Neural cell (in vitro differentiated cells): ENCODE measurements at regions not wholly inside any gene's neighbourhood (a gene's known extent, or its start where the extent isn't known, plus 50 kb on each side); places are given as distances from the start of the nearest gene placed in this dataset.

ENCODE experiments used
- H2AFZ ChIP-seq: fragments of 200-600, 300-800 bp; sonication (generic), shearing (Covaris generic); 2 replicates; pipeline ENCODE4 v1.6.0; 2014; ENCODE audit warnings: low read depth, mild to moderate bottlenecking, antibody characterized with exemption, low read length, moderate library complexity
- H3F3A ChIP-seq: fragments of 200-600 bp; shearing (Covaris generic); 2 replicates; pipeline ENCODE4 v1.6.1; 2016; ENCODE audit warnings: mild to moderate bottlenecking, moderate library complexity, mixed read lengths, antibody characterized with exemption, low read length; ENCODE audit not compliant: insufficient read depth, poor library complexity, severe bottlenecking
- H3K27ac ChIP-seq: fragments of 200-600, 300-800 bp; sonication (generic), shearing (Covaris generic); 2 replicates; pipeline ENCODE4 v1.5.1; 2014; ENCODE audit warnings: mild to moderate bottlenecking, low read length, moderate library complexity
- H3K27me3 ChIP-seq: fragments of 300-800, 200-600 bp; sonication (generic), shearing (Covaris generic); 2 replicates; pipeline ENCODE4 v1.6.0; 2014; ENCODE audit warnings: mild to moderate bottlenecking, low read depth, low read length, moderate library complexity; ENCODE audit not compliant: insufficient read depth
- H3K36me3 ChIP-seq: fragments of 300-800, 200-600 bp; sonication (generic), shearing (Covaris generic); 2 replicates; pipeline ENCODE4 v1.5.1; 2014; ENCODE audit warnings: mild to moderate bottlenecking, antibody characterized with exemption, low read length, moderate library complexity; ENCODE audit not compliant: insufficient read depth
- H3K4me2 ChIP-seq: fragments of 300-800, 200-600 bp; sonication (generic), shearing (Covaris generic); 2 replicates; pipeline ENCODE4 v1.6.0; 2014; ENCODE audit warnings: mild to moderate bottlenecking, low read length
- H3K4me3 ChIP-seq: fragments of 300-800, 200-600 bp; sonication (generic), shearing (Covaris generic); 2 replicates; pipeline ENCODE4 v1.5.1; 2014; ENCODE audit warnings: mild to moderate bottlenecking, low read length, moderate library complexity
- H3K79me2 ChIP-seq: fragments of 200-600 bp; shearing (Covaris generic); replicated peaks from 2 replicates; pipeline ENCODE4 v1.6.0; 2014; ENCODE audit warnings: mild to moderate bottlenecking, low read length, moderate library complexity; ENCODE audit not compliant: insufficient read depth
- H3K9ac ChIP-seq: fragments of 300-800, 200-600 bp; sonication (generic), shearing (Covaris generic); 2 replicates; pipeline ENCODE4 v1.6.1; 2016; ENCODE audit warnings: mild to moderate bottlenecking, low read length, mixed read lengths
- H3K9me2 ChIP-seq: fragments of 200-600 bp; shearing (Covaris generic); 2 replicates; pipeline ENCODE4 v1.6.1; 2016; ENCODE audit warnings: mild to moderate bottlenecking, low read length, mixed read lengths; ENCODE audit not compliant: insufficient read depth
- H3K9me3 ChIP-seq: fragments of 200-600, 300-800 bp; sonication (generic), shearing (Covaris generic); 2 replicates; pipeline ENCODE4 v1.6.1; 2016; ENCODE audit warnings: mild to moderate bottlenecking, mixed run types, low read length, moderate library complexity, mixed read lengths
- H4K20me1 ChIP-seq: fragments of 200-600 bp; shearing (Covaris generic); 2 replicates; pipeline ENCODE4 v1.6.1; 2016; ENCODE audit warnings: mild to moderate bottlenecking, mixed run types; ENCODE audit not compliant: insufficient read depth
- EP300 ChIP-seq: fragments of 450-650 bp; conservative IDR thresholded peaks from 2 replicates; pipeline ENCODE4 v1.6.1; 2014; ENCODE audit warnings: antibody characterized with exemption, mild to moderate bottlenecking, moderate library complexity; ENCODE audit not compliant: poor library complexity, severe bottlenecking
- EZH2 ChIP-seq: fragments of 200-600, 300-800 bp; shearing (Covaris generic), sonication (generic); IDR thresholded peaks from 2 replicates; pipeline ENCODE4 v1.6.1; 2014; ENCODE audit warnings: antibody characterized with exemption, low read length, borderline replicate concordance, mild to moderate bottlenecking; ENCODE audit not compliant: insufficient read depth, poor library complexity, severe bottlenecking
- MXI1 ChIP-seq: fragments of 450-650 bp; conservative IDR thresholded peaks from 2 replicates; pipeline ENCODE4 v1.6.1; 2014; ENCODE audit warnings: antibody characterized with exemption, mild to moderate bottlenecking; ENCODE audit not compliant: poor library complexity, severe bottlenecking
- POLR2AphosphoS5 ChIP-seq: IDR thresholded peaks from 2 replicates; pipeline ENCODE4 v1.6.1; 2012
- RAD21 ChIP-seq: fragments of 450-650 bp; conservative IDR thresholded peaks from 2 replicates; pipeline ENCODE4 v1.6.1; 2014; ENCODE audit warnings: antibody characterized with exemption, mild to moderate bottlenecking, moderate library complexity
- SMC3 ChIP-seq: fragments of 450-650 bp; conservative IDR thresholded peaks from 2 replicates; pipeline ENCODE4 v1.6.1; 2014; ENCODE audit warnings: antibody characterized with exemption, mild to moderate bottlenecking, moderate library complexity; ENCODE audit not compliant: poor library complexity
- TAF1 ChIP-seq: IDR thresholded peaks from 2 replicates; pipeline ENCODE4 v1.6.1; 2012; ENCODE audit warnings: low read depth
- TF ChIP-seq, protein P1 (sequence below): fragments of 450-650 bp; IDR thresholded peaks from 2 replicates; pipeline ENCODE4 v1.5.1; 2014; ENCODE audit warnings: antibody characterized with exemption, mild to moderate bottlenecking, moderate library complexity; ENCODE audit not compliant: poor library complexity, severe bottlenecking
- TF ChIP-seq, protein P2 (sequence below): IDR thresholded peaks from 2 replicates; pipeline ENCODE4 v1.6.1; 2012; ENCODE audit warnings: borderline replicate concordance

DNA sequence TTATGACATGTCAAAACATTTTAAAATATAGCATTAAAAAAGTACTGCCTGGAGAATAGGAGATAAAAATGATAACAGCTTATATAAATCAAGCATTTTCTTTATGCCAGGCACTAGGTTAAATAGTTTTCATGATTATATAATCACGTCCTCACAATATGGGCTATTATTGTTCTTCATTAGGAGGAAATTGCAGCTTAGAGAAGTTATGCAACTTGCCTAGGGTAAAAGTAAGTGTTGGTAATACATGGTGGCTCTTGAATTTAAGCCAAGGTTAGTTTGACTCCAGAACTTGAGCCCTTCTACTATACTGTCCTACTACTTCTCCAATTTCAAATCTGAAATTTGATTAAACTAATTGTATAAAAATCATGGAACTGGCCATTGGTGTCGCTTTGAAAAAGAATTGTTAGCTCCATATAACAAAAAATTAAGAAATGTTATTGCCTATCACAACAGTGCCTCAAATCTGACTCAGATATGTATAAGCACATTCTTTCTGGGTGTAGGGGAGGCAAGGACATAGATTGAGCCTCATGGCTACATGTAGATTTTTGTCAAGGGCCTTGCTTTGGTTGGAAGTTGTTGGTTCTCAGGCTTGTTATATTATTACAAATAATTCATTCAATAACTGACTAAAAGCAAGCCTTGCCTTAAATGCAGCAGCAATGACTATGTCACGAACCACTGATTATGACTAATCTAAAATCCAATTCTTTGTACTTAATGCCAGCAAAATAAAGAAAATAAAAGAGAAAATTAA, 223.5 kb upstream of the DAB2 start:
- Histone ChIP-seq H3K4me2 (no peak overlapping the region), H4K20me1 (no peaks in the 10 kb centered on the region), H3K36me3 (no peaks in the 10 kb centered on the region), H3K9me3 (no peaks in the 10 kb centered on the region), H3K4me3 (no peak overlapping the region), H2AFZ (no peak overlapping the region), H3K27me3 (no peaks in the 10 kb centered on the region), H3K27ac (no peak overlapping the region), H3K9ac (no peak overlapping the region), H3F3A (no peaks in the 10 kb centered on the region), H3K79me2 (no peaks in the 10 kb centered on the region), H3K9me2 (no peaks in the 10 kb centered on the region)
- TF ChIP-seq RAD21, result no peak
- TF ChIP-seq TAF1, result no peak
- no peak for TF ChIP-seq SMC3
- no peak for TF ChIP-seq MXI1
- TF ChIP-seq EP300, result no peak
- TF ChIP-seq, protein P1, sequence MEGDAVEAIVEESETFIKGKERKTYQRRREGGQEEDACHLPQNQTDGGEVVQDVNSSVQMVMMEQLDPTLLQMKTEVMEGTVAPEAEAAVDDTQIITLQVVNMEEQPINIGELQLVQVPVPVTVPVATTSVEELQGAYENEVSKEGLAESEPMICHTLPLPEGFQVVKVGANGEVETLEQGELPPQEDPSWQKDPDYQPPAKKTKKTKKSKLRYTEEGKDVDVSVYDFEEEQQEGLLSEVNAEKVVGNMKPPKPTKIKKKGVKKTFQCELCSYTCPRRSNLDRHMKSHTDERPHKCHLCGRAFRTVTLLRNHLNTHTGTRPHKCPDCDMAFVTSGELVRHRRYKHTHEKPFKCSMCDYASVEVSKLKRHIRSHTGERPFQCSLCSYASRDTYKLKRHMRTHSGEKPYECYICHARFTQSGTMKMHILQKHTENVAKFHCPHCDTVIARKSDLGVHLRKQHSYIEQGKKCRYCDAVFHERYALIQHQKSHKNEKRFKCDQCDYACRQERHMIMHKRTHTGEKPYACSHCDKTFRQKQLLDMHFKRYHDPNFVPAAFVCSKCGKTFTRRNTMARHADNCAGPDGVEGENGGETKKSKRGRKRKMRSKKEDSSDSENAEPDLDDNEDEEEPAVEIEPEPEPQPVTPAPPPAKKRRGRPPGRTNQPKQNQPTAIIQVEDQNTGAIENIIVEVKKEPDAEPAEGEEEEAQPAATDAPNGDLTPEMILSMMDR, result no peak
- TF ChIP-seq POLR2AphosphoS5, result no peak
- TF ChIP-seq, protein P2, sequence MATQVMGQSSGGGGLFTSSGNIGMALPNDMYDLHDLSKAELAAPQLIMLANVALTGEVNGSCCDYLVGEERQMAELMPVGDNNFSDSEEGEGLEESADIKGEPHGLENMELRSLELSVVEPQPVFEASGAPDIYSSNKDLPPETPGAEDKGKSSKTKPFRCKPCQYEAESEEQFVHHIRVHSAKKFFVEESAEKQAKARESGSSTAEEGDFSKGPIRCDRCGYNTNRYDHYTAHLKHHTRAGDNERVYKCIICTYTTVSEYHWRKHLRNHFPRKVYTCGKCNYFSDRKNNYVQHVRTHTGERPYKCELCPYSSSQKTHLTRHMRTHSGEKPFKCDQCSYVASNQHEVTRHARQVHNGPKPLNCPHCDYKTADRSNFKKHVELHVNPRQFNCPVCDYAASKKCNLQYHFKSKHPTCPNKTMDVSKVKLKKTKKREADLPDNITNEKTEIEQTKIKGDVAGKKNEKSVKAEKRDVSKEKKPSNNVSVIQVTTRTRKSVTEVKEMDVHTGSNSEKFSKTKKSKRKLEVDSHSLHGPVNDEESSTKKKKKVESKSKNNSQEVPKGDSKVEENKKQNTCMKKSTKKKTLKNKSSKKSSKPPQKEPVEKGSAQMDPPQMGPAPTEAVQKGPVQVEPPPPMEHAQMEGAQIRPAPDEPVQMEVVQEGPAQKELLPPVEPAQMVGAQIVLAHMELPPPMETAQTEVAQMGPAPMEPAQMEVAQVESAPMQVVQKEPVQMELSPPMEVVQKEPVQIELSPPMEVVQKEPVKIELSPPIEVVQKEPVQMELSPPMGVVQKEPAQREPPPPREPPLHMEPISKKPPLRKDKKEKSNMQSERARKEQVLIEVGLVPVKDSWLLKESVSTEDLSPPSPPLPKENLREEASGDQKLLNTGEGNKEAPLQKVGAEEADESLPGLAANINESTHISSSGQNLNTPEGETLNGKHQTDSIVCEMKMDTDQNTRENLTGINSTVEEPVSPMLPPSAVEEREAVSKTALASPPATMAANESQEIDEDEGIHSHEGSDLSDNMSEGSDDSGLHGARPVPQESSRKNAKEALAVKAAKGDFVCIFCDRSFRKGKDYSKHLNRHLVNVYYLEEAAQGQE, result no peak
- TF ChIP-seq EZH2, result no peak

DNA sequence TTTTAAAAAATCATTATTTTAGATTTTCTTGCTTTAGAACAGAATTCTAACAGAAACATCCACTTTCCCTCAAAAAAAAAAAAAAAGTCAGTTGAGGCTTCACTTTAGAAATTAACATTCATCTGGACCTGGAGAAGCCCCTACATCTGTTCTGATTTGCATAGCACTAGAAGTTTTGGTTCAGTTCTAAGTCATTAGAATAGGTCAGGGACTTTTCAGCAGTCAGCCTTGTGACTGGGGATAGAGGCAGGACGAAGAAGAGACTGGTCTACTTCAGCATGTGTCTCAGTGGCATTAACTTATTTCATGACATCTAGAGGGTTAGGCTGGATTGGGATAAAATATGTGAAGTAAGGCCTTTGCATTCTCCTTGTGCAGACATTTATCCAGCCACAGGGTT, 215.8 kb upstream of the DAB2 start:
- H3K9me3 ChIP-seq, result no peaks in the 10 kb centered on the region
- TF ChIP-seq EZH2 (no peak), RAD21 (no peak), SMC3 (no peak), EP300 (no peak), MXI1 (no peak), TAF1 (no peak), POLR2AphosphoS5 (no peak)
- TF ChIP-seq, protein P1, result no peak
- TF ChIP-seq, protein P2, result no peak
- no peak overlapping the region for H3K27ac ChIP-seq
- no peak overlapping the region for H2AFZ ChIP-seq
- H3K79me2 ChIP-seq, result no peaks in the 10 kb centered on the region
- no peaks in the 10 kb centered on the region for H3K36me3 ChIP-seq
- no peak overlapping the region for H3K4me3 ChIP-seq
- no peak overlapping the region for H3K4me2 ChIP-seq
- no peaks in the 10 kb centered on the region for H3K27me3 ChIP-seq
- H3K9me2 ChIP-seq, result no peaks in the 10 kb centered on the region
- H3K9ac ChIP-seq, result no peak overlapping the region
- H4K20me1 ChIP-seq, result no peaks in the 10 kb centered on the region
- no peaks in the 10 kb centered on the region for H3F3A ChIP-seq
